ENCODE measurements at regions not wholly inside any gene's neighbourhood (a gene's known extent, or its start where the extent isn't known, plus 50 kb on each side); places are given as distances from the start of the nearest gene placed in this dataset.

- no peak for DNase-seq (ENCODE audit: low spot score)
- no peak overlapping the region for H3K4me3 ChIP-seq
- WGBS = 93% methylated on average over 2 of the region's 2 CpGs
- no peaks in the 10 kb centered on the region for H3K4me1 ChIP-seq (replicated peaks)
- H3K9me3 ChIP-seq = no peaks in the 10 kb centered on the region
- intact Hi-C loops (cut with DNase I) = no loop called here
- no peaks in the 10 kb centered on the region for H3K36me3 ChIP-seq
- no peak for TF ChIP-seq CTCF (IDR thresholded peaks at IDR 0.05)
- TF ChIP-seq POLR2A (IDR thresholded peaks at IDR 0.05) = no peak
- no peak for TF ChIP-seq POLR2AphosphoS5 (IDR thresholded peaks at IDR 0.05)
- H3K27ac ChIP-seq = no peak overlapping the region
- H3K27me3 ChIP-seq (replicated peaks; ENCODE audit: insufficient read depth) = no peaks in the 10 kb centered on the region
These were observed 260.2 kb downstream of the PHF14 start for GRCh38 chr7:11233871-11234270.

GRCh38 chr7:11235491-11235890 lies 261.8 kb downstream of the PHF14 start:
- Histone ChIP-seq H3K9me3 (no peaks in the 10 kb centered on the region), H3K27me3 (replicated peaks; ENCODE audit: insufficient read depth) (no peaks in the 10 kb centered on the region), H3K27ac (no peak overlapping the region), H3K4me1 (replicated peaks) (no peaks in the 10 kb centered on the region), H3K4me3 (no peak overlapping the region), H3K36me3 (no peaks in the 10 kb centered on the region)
- DNase-seq (ENCODE audit: low spot score) = no peak
- TF ChIP-seq CTCF (IDR thresholded peaks at IDR 0.05) = no peak
- no peak for TF ChIP-seq POLR2A (IDR thresholded peaks at IDR 0.05)
- TF ChIP-seq POLR2AphosphoS5 (IDR thresholded peaks at IDR 0.05) = no peak
- intact Hi-C loops (cut with DNase I) = no loop called here
- WGBS = 93% methylated on average over 8 of the region's 8 CpGs

GRCh38 chr7:11236680-11237079 lies 263.0 kb downstream of the PHF14 start:
- Histone ChIP-seq H3K4me1 (replicated peaks) (no peaks in the 10 kb centered on the region), H3K9me3 (no peaks in the 10 kb centered on the region), H3K4me3 (no peak overlapping the region), H3K27me3 (replicated peaks; ENCODE audit: insufficient read depth) (no peaks in the 10 kb centered on the region), H3K27ac (no peak overlapping the region), H3K36me3 (no peaks in the 10 kb centered on the region)
- no peak for DNase-seq (ENCODE audit: low spot score)
- 14% methylated on average over 3 of the region's 3 CpGs for WGBS
- TF ChIP-seq CTCF (IDR thresholded peaks at IDR 0.05) (no peak), POLR2AphosphoS5 (IDR thresholded peaks at IDR 0.05) (peak; percentile 22), POLR2A (IDR thresholded peaks at IDR 0.05) (no peak)
- intact Hi-C loops (cut with DNase I) = no loop called here

GRCh38 chr7:11237742-11238141 lies 264.1 kb downstream of the PHF14 start:
- no peaks in the 10 kb centered on the region for H3K36me3 ChIP-seq
- no peak for DNase-seq (ENCODE audit: low spot score)
- H3K27ac ChIP-seq = no peak overlapping the region
- H3K27me3 ChIP-seq (replicated peaks; ENCODE audit: insufficient read depth) = no peaks in the 10 kb centered on the region
- no peaks in the 10 kb centered on the region for H3K9me3 ChIP-seq
- WGBS = 43% methylated on average over 7 of the region's 7 CpGs
- no peaks in the 10 kb centered on the region for H3K4me1 ChIP-seq (replicated peaks)
- TF ChIP-seq POLR2A (IDR thresholded peaks at IDR 0.05) (no peak), CTCF (IDR thresholded peaks at IDR 0.05) (no peak), POLR2AphosphoS5 (IDR thresholded peaks at IDR 0.05) (no peak)
- H3K4me3 ChIP-seq = no peak overlapping the region
- intact Hi-C loops (cut with DNase I) = no loop called here

- 99% methylated on average over 4 of the region's 4 CpGs for WGBS
- Histone ChIP-seq H3K27me3 (replicated peaks; ENCODE audit: insufficient read depth) (no peaks in the 10 kb centered on the region), H3K4me1 (replicated peaks) (no peaks in the 10 kb centered on the region), H3K36me3 (no peaks in the 10 kb centered on the region), H3K9me3 (no peaks in the 10 kb centered on the region), H3K4me3 (no peak overlapping the region), H3K27ac (no peak overlapping the region)
- intact Hi-C loops (cut with DNase I) = no loop called here
- DNase-seq (ENCODE audit: low spot score) = no peak
- TF ChIP-seq POLR2A (IDR thresholded peaks at IDR 0.05) (no peak), CTCF (IDR thresholded peaks at IDR 0.05) (no peak), POLR2AphosphoS5 (IDR thresholded peaks at IDR 0.05) (no peak)
These were observed 265.6 kb downstream of the PHF14 start for GRCh38 chr7:11239316-11239715.
